HepG2 (cell line): ENCODE measurements at regions not wholly inside any gene's neighbourhood (a gene's known extent, or its start where the extent isn't known, plus 50 kb on each side); places are given as distances from the start of the nearest gene placed in this dataset.

Experiments used
- HES4 ChIP-seq: sonication (generic); formaldehyde crosslinking; IDR thresholded peaks from 2 replicates; pipeline ENCODE4 v1.9.0; 2021; ENCODE audit warnings: mild to moderate bottlenecking, missing genetic modification reagents, borderline replicate concordance
- KDM4B ChIP-seq: sonication (generic); formaldehyde crosslinking; IDR thresholded peaks from 2 replicates; pipeline ENCODE4 v1.4.0; 2020; ENCODE audit warnings: missing genetic modification reagents
- MED13 ChIP-seq: sonication (generic); formaldehyde crosslinking; IDR thresholded peaks from 2 replicates; pipeline ENCODE4 v1.5.0; 2020; ENCODE audit warnings: missing genetic modification reagents
- NFIB ChIP-seq: sonication (generic); formaldehyde crosslinking; IDR thresholded peaks from 2 replicates; pipeline ENCODE4 v1.9.0; 2021; ENCODE audit warnings: missing genetic modification reagents, mild to moderate bottlenecking, borderline replicate concordance
- NFIC ChIP-seq: IDR thresholded peaks from 2 replicates; pipeline ENCODE4 v1.6.1; 2012; ENCODE audit warnings: mild to moderate bottlenecking, low read length, inconsistent platforms
- PTBP1 ChIP-seq: fragments of 200-400 bp; formaldehyde crosslinking; IDR thresholded peaks from 2 replicates; pipeline ENCODE4 v1.6.1; 2018; ENCODE audit warnings: low read length, low read depth; ENCODE audit not compliant: poor library complexity, severe bottlenecking
- SIN3B ChIP-seq: fragments of 150-350 bp; IDR thresholded peaks from 2 replicates; pipeline ENCODE4 v1.6.1; 2014; ENCODE audit warnings: low read length
- SIX1 ChIP-seq: sonication (generic); formaldehyde crosslinking; IDR thresholded peaks from 2 replicates; pipeline ENCODE4 v1.4.0; 2020; ENCODE audit warnings: missing genetic modification reagents, borderline replicate concordance
- ZNF12 ChIP-seq: sonication (generic); formaldehyde crosslinking; IDR thresholded peaks from 2 replicates; pipeline ENCODE4 v1.5.0; 2020; ENCODE audit warnings: missing genetic modification reagents
- ZNF160 ChIP-seq: sonication (generic); formaldehyde crosslinking; IDR thresholded peaks from 2 replicates; pipeline ENCODE4 v1.8.0; 2022; ENCODE audit warnings: mild to moderate bottlenecking, inconsistent platforms, missing genetic modification reagents
- ZNF354B ChIP-seq: sonication (generic); formaldehyde crosslinking; IDR thresholded peaks from 2 replicates; pipeline ENCODE4 v1.8.0; 2022; ENCODE audit warnings: mild to moderate bottlenecking, missing genetic modification reagents
- ZNF772 ChIP-seq: sonication (generic); formaldehyde crosslinking; IDR thresholded peaks from 2 replicates; pipeline ENCODE4 v1.5.0; 2020; ENCODE audit warnings: mild to moderate bottlenecking, missing genetic modification reagents
- TF ChIP-seq, protein P1 (sequence below): IDR thresholded peaks from 2 replicates; pipeline ENCODE4 v1.6.1; 2016; ENCODE audit warnings: missing biosample characterization, missing genetic modification reagents, low read depth
- TF ChIP-seq, protein P2 (sequence below): sonication (generic); formaldehyde crosslinking; IDR thresholded peaks from 2 replicates; pipeline ENCODE4 v1.4.0; 2020; ENCODE audit warnings: low read depth, mild to moderate bottlenecking, missing genetic modification reagents
- TF ChIP-seq, protein P3 (sequence below): sonication (generic); formaldehyde crosslinking; IDR thresholded peaks from 2 replicates; pipeline ENCODE4 v1.5.0; 2020; ENCODE audit warnings: mild to moderate bottlenecking, missing genetic modification reagents, borderline replicate concordance
- TF ChIP-seq, protein P4 (sequence below): sonication (generic); formaldehyde crosslinking; conservative IDR thresholded peaks from 2 replicates; pipeline ENCODE4 v1.8.0; 2022; ENCODE audit warnings: low read depth, missing genetic modification reagents
- TF ChIP-seq, protein P5 (sequence below): sonication (generic); formaldehyde crosslinking; IDR thresholded peaks from 2 replicates; pipeline ENCODE4 v1.4.0; 2020; ENCODE audit warnings: missing genetic modification reagents, mild to moderate bottlenecking, borderline replicate concordance
- TF ChIP-seq, protein P6 (sequence below): sonication (generic); formaldehyde crosslinking; IDR thresholded peaks from 2 replicates; pipeline ENCODE4 v1.5.0; 2020; ENCODE audit warnings: missing genetic modification reagents
- TF ChIP-seq, protein P7 (sequence below): IDR thresholded peaks from 2 replicates; pipeline ENCODE4 v1.6.1; 2016; ENCODE audit warnings: low read depth, control low read depth

DNA sequence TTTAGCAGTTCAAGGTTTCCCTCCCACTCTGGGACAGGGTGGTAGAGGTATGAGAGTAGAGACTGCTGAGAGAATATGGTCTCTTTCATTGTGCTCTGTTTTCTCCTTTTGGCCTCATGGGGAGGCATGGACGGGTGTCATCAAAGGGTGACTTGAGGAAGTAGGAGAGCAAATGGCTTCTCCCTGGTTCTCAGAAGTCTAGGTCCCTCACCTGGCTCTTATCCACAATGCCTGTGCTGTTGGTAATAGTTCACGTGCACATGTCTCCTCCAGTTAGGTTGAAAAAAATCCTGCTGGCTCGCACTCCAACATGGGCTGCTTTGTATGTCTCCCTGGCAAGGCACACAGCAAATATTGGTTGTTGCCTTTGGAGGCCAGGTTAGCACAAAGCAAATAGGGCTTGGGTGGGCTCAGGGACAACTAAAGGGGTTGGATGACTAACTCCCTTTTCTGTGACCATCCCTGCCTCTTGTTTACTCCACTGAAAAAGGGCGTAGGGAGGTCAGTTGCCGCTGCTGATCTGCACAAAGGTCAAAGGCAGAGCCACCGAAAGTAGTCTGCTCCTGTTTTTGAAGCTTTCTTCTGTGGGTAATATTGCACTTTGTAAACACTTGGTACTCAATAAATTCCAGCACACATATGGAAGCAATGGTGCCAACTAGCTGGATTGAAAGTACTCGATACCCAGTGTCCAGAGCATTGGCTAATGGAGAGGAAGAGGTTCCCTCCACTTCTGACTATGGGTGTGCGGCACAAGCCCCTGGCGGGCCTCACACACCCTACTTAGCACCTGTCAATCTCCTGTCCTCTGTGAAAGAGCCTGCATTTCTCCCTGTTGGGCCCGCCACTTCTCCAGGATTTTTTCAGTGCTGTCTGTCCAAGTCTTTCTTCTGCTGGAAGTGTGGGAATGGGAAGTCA is 121.8 kb downstream of the SLC38A6 start (continued):
- TF ChIP-seq ZNF12 (CRISPR knock-in tag) (peak; percentile 45; the same call in 1 of the 2 replicates), ZNF354B (CRISPR knock-in tag) (no peak), NFIC (peak; percentile 75), ZNF772 (peak; percentile 81; the same call in 1 of the 2 replicates), SIN3B (no peak), ZNF160 (CRISPR knock-in tag) (no peak), HES4 (CRISPR knock-in tag) (no peak), KDM4B (CRISPR knock-in tag) (peak; percentile 80; the same call in 1 of the 2 replicates), SIX1 (CRISPR knock-in tag) (peak; percentile 77; the same call in 1 of the 2 replicates), NFIB (CRISPR knock-in tag) (no peak), MED13 (CRISPR knock-in tag) (peak; percentile 45; the same call in 1 of the 2 replicates), PTBP1 (no peak)
- TF ChIP-seq, protein P1, sequence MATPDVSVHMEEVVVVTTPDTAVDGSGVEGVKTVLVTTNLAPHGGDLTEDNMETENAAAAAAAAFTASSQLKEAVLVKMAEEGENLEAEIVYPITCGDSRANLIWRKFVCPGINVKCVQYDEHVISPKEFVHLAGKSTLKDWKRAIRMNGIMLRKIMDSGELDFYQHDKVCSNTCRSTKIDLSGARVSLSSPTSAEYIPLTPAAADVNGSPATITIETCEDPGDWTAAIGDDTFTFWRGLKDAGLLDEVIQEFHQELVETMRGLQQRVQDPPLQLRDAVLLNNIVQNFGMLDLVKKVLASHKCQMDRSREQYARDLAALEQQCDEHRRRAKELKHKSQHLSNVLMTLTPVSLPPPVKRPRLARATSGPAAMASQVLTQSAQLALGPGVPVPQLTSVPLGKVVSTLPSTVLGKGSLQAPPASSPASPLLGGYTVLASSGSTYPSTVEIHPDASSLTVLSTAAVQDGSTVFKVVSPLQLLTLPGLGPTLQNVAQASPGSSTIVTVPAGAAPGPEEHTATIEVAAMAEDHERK (CRISPR knock-in tag) = no peak
- TF ChIP-seq, protein P2, sequence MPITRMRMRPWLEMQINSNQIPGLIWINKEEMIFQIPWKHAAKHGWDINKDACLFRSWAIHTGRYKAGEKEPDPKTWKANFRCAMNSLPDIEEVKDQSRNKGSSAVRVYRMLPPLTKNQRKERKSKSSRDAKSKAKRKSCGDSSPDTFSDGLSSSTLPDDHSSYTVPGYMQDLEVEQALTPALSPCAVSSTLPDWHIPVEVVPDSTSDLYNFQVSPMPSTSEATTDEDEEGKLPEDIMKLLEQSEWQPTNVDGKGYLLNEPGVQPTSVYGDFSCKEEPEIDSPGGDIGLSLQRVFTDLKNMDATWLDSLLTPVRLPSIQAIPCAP (CRISPR knock-in tag) = no peak
- TF ChIP-seq, protein P3, sequence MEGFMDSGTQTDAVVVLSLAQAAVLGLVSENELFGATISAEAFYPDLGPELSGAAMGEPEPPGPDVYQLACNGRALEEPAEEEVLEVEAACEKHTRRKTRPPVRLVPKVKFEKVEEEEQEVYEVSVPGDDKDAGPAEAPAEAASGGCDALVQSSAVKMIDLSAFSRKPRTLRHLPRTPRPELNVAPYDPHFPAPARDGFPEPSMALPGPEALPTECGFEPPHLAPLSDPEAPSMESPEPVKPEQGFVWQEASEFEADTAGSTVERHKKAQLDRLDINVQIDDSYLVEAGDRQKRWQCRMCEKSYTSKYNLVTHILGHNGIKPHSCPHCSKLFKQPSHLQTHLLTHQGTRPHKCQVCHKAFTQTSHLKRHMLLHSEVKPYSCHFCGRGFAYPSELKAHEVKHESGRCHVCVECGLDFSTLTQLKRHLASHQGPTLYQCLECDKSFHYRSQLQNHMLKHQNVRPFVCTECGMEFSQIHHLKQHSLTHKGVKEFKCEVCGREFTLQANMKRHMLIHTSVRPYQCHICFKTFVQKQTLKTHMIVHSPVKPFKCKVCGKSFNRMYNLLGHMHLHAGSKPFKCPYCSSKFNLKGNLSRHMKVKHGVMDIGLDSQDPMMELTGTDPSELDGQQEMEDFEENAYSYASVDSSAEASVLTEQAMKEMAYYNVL (CRISPR knock-in tag) = peak; percentile 56; the same call in 1 of the 2 replicates
- TF ChIP-seq, protein P4, sequence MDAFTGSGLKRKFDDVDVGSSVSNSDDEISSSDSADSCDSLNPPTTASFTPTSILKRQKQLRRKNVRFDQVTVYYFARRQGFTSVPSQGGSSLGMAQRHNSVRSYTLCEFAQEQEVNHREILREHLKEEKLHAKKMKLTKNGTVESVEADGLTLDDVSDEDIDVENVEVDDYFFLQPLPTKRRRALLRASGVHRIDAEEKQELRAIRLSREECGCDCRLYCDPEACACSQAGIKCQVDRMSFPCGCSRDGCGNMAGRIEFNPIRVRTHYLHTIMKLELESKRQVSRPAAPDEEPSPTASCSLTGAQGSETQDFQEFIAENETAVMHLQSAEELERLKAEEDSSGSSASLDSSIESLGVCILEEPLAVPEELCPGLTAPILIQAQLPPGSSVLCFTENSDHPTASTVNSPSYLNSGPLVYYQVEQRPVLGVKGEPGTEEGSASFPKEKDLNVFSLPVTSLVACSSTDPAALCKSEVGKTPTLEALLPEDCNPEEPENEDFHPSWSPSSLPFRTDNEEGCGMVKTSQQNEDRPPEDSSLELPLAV (CRISPR knock-in tag) = no peak
- TF ChIP-seq, protein P5, sequence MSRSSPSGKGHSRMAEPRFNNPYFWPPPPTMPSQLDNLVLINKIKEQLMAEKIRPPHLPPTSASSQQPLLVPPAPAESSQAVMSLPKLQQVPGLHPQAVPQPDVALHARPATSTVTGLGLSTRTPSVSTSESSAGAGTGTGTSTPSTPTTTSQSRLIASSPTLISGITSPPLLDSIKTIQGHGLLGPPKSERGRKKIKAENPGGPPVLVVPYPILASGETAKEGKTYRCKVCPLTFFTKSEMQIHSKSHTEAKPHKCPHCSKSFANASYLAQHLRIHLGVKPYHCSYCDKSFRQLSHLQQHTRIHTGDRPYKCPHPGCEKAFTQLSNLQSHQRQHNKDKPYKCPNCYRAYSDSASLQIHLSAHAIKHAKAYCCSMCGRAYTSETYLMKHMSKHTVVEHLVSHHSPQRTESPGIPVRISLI (CRISPR knock-in tag) = peak; percentile 97
- TF ChIP-seq, protein P6, sequence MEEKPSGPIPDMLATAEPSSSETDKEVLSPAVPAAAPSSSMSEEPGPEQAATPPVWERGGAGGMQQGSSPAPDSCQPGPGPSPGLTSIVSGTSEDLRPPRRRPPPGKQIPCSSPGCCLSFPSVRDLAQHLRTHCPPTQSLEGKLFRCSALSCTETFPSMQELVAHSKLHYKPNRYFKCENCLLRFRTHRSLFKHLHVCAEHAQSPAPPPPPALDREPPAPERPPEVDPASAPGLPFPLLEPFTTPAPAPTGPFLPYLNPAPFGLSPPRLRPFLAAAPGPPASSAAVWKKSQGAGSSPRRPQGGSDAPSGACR (CRISPR knock-in tag) = peak; percentile 88; the same call in 1 of the 2 replicates
- TF ChIP-seq, protein P7, sequence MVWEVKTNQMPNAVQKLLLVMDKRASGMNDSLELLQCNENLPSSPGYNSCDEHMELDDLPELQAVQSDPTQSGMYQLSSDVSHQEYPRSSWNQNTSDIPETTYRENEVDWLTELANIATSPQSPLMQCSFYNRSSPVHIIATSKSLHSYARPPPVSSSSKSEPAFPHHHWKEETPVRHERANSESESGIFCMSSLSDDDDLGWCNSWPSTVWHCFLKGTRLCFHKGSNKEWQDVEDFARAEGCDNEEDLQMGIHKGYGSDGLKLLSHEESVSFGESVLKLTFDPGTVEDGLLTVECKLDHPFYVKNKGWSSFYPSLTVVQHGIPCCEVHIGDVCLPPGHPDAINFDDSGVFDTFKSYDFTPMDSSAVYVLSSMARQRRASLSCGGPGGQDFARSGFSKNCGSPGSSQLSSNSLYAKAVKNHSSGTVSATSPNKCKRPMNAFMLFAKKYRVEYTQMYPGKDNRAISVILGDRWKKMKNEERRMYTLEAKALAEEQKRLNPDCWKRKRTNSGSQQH (CRISPR knock-in tag) = no peak
